H9 (cell line): ENCODE measurements at regions not wholly inside any gene's neighbourhood (a gene's known extent, or its start where the extent isn't known, plus 50 kb on each side); places are given as distances from the start of the nearest gene placed in this dataset.

Source experiments
- DNase-seq: peaks from one replicate; pipeline ENCODE4 v3.0.0-alpha.2; 2017
- H2AFZ ChIP-seq: one replicate; pipeline ENCODE4 v1.6.1; 2013; ENCODE audit warnings: mild to moderate bottlenecking, low read length, control low read depth, moderate library complexity
- H2AK5ac ChIP-seq: 2 replicates; pipeline ENCODE4 v1.6.1; 2013; ENCODE audit warnings: low read length, control low read depth, mixed read lengths; ENCODE audit not compliant: insufficient read length
- H2BK120ac ChIP-seq: one replicate; pipeline ENCODE4 v1.6.1; 2013; ENCODE audit warnings: low read depth, mild to moderate bottlenecking, low read length, control low read depth, inconsistent platforms; ENCODE audit not compliant: poor library complexity, severe bottlenecking
- H2BK12ac ChIP-seq: 2 replicates; pipeline ENCODE4 v1.6.1; 2013; ENCODE audit warnings: low read length, control low read depth, mixed read lengths, low read depth; ENCODE audit not compliant: insufficient read length
- H2BK15ac ChIP-seq: 2 replicates; pipeline ENCODE4 v1.6.1; 2013; ENCODE audit warnings: low read depth, low read length, control low read depth
- H2BK20ac ChIP-seq: one replicate; pipeline ENCODE4 v1.6.1; 2013; ENCODE audit warnings: low read depth, mild to moderate bottlenecking, low read length, control low read depth, inconsistent platforms; ENCODE audit not compliant: poor library complexity, severe bottlenecking
- H2BK5ac ChIP-seq: 2 replicates; pipeline ENCODE4 v1.6.1; 2013; ENCODE audit warnings: low read length, control low read depth, mixed read lengths; ENCODE audit not compliant: insufficient read length
- H3K14ac ChIP-seq: 2 replicates; pipeline ENCODE4 v1.6.1; 2013; ENCODE audit warnings: low read length, control low read depth; ENCODE audit not compliant: insufficient read depth
- H3K18ac ChIP-seq: 2 replicates; pipeline ENCODE4 v1.6.1; 2013; ENCODE audit warnings: low read depth, mild to moderate bottlenecking, mixed read lengths, low read length, control low read depth; ENCODE audit not compliant: insufficient read length
- H3K23ac ChIP-seq: 2 replicates; pipeline ENCODE4 v1.6.1; 2013; ENCODE audit warnings: low read length, control low read depth, mixed read lengths, low read depth; ENCODE audit not compliant: insufficient read length
- H3K23me2 ChIP-seq: 2 replicates; pipeline ENCODE4 v1.6.1; 2013; ENCODE audit warnings: low read depth, mild to moderate bottlenecking, mixed read lengths, low read length, control low read depth; ENCODE audit not compliant: insufficient read length, poor library complexity, severe bottlenecking
- H3K27ac ChIP-seq: 2 replicates; pipeline ENCODE4 v1.5.1; 2013; ENCODE audit warnings: low read length, control low read depth, mixed read lengths, low read depth; ENCODE audit not compliant: insufficient read length
- H3K27me3 ChIP-seq: 2 replicates; pipeline ENCODE4 v1.6.1; 2013; ENCODE audit warnings: low read length, control low read depth, inconsistent platforms; ENCODE audit not compliant: insufficient read depth
- H3K4ac ChIP-seq: 2 replicates; pipeline ENCODE4 v1.6.1; 2013; ENCODE audit warnings: low read depth, mild to moderate bottlenecking, control low read depth, inconsistent platforms, low read length, moderate library complexity
- H3K4me1 ChIP-seq: 2 replicates; pipeline ENCODE4 v1.6.1; 2013; ENCODE audit warnings: low read length, control low read depth, inconsistent platforms; ENCODE audit not compliant: insufficient read depth
- H3K4me2 ChIP-seq: 2 replicates; pipeline ENCODE4 v1.6.1; 2013; ENCODE audit warnings: low read length, control low read depth, mixed read lengths; ENCODE audit not compliant: insufficient read length, insufficient read depth
- H3K56ac ChIP-seq: 2 replicates; pipeline ENCODE4 v1.6.1; 2013; ENCODE audit warnings: low read depth, mild to moderate bottlenecking, mixed read lengths, low read length, control low read depth; ENCODE audit not compliant: insufficient read length
- H3K79me1 ChIP-seq: 2 replicates; pipeline ENCODE4 v1.6.1; 2013; ENCODE audit warnings: low read depth, mild to moderate bottlenecking, moderate library complexity, low read length, control low read depth, inconsistent platforms; ENCODE audit not compliant: insufficient read depth, poor library complexity, severe bottlenecking
- H3K79me2 ChIP-seq: 2 replicates; pipeline ENCODE4 v1.6.1; 2013; ENCODE audit warnings: low read length, control low read depth, inconsistent platforms; ENCODE audit not compliant: insufficient read depth
- H3K9ac ChIP-seq: 2 replicates; pipeline ENCODE4 v1.6.1; 2013; ENCODE audit warnings: low read length, control low read depth, mixed read lengths; ENCODE audit not compliant: insufficient read length; ENCODE audit errors: extremely low read depth
- H3K9me3 ChIP-seq: one replicate; pipeline ENCODE4 v1.6.1; 2013; ENCODE audit warnings: low read depth, low read length, inconsistent platforms; ENCODE audit not compliant: control insufficient read depth
- H3T11ph ChIP-seq: one replicate; pipeline ENCODE4 v1.6.1; 2013; ENCODE audit warnings: mild to moderate bottlenecking, low read length, control low read depth, inconsistent platforms
- H4K20me1 ChIP-seq: one replicate; pipeline ENCODE4 v1.6.1; 2013; ENCODE audit not compliant: control insufficient read depth, insufficient read length, insufficient read depth
- H4K5ac ChIP-seq: 2 replicates; pipeline ENCODE4 v1.6.1; 2013; ENCODE audit warnings: low read depth, mild to moderate bottlenecking, mixed read lengths, low read length, control low read depth; ENCODE audit not compliant: insufficient read length
- H4K8ac ChIP-seq: replicated peaks from 2 replicates; pipeline ENCODE4 v1.6.1; 2013; ENCODE audit warnings: low read length, control low read depth, mixed read lengths, low read depth; ENCODE audit not compliant: insufficient read length
- H4K91ac ChIP-seq: 2 replicates; pipeline ENCODE4 v1.6.1; 2013; ENCODE audit warnings: low read depth, mild to moderate bottlenecking, moderate library complexity, mixed read lengths, low read length, control low read depth; ENCODE audit not compliant: insufficient read length
- H3K27ac Mint-ChIP-seq, 3 experiments: 2 replicates in 2 of 3; 3 replicates in 1 of 3; pipeline ENCODE4 v1.8.0; 2020 to 2021; ENCODE audit warnings: mixed read lengths in 3 of 3, mild to moderate bottlenecking in 1 of 3, moderate library complexity in 1 of 3
- H3K27me3 Mint-ChIP-seq: 2 replicates; pipeline ENCODE4 v1.8.0; 2021; ENCODE audit warnings: low read depth, mild to moderate bottlenecking, moderate library complexity, mixed read lengths
- H3K36me3 Mint-ChIP-seq, 3 experiments: 2 replicates in 2 of 3; 3 replicates in 1 of 3; pipeline ENCODE4 v1.8.0; 2020 to 2021; ENCODE audit warnings: low read depth in 3 of 3, mixed read lengths in 3 of 3; ENCODE audit not compliant: insufficient read depth in 1 of 3
- H3K4me1 Mint-ChIP-seq, 2 experiments: 2 replicates each; pipeline ENCODE4 v1.8.0; 2020; ENCODE audit warnings: mixed read lengths in 2 of 2
- H3K4me3 Mint-ChIP-seq, 2 experiments: 2 replicates in 1 of 2; 3 replicates in 1 of 2; pipeline ENCODE4 v1.8.0; 2020 to 2021; ENCODE audit warnings: mild to moderate bottlenecking in 2 of 2, mixed read lengths in 2 of 2, moderate library complexity in 1 of 2
- H3K9me3 Mint-ChIP-seq, 2 experiments: 2 replicates in 1 of 2; 3 replicates in 1 of 2; pipeline ENCODE4 v1.8.0; 2020; ENCODE audit warnings: mild to moderate bottlenecking in 2 of 2, mixed read lengths in 2 of 2, moderate library complexity in 1 of 2
- CTCF ChIP-seq: fragments of 200-600 bp; sonication (generic); conservative IDR thresholded peaks from 3 replicates; pipeline ENCODE4 v1.8.0; 2021; ENCODE audit warnings: antibody characterized with exemption, mild to moderate bottlenecking
- WGBS: extraction: QIAGEN DNeasy Blood & Tissue Kit; methylation state at CpG from one replicate; pipeline ENCODE4 v1.1.7; 2013; ENCODE audit warnings: missing lambda C conversion rate, low lambda C conversion rate, mixed read lengths; ENCODE audit not compliant: insufficient read length; ENCODE audit errors: extremely low coverage; 5-methylcytosine and 5-hydroxymethylcytosine counted together

GRCh38 chr7:142614116-142614515 is 135.2 kb upstream of the PRSS1 start:
- Histone ChIP-seq H3K27me3 (no peaks in the 10 kb centered on the region), H2BK12ac (no peak overlapping the region), H2BK15ac (no peak overlapping the region), H3K18ac (no peak overlapping the region), H4K91ac (no peak overlapping the region), H3K27ac (no peak overlapping the region), H2AK5ac (no peak overlapping the region), H3K4me1 (no peaks in the 10 kb centered on the region; the same call in 1 of the 2 replicates), H3K56ac (no peak overlapping the region), H4K8ac (no peak overlapping the region), H3K9me3 (no peaks in the 10 kb centered on the region), H4K5ac (no peak overlapping the region), H3K4me2 (no peak overlapping the region), H4K20me1 (no peaks in the 10 kb centered on the region), H2BK20ac (no peak overlapping the region), H3T11ph (no peak overlapping the region), H2AFZ (no peak overlapping the region), H3K4ac (no peak overlapping the region), H3K14ac (no peak overlapping the region), H3K79me1 (no peaks in the 10 kb centered on the region), H2BK5ac (no peak overlapping the region), H3K23ac (no peak overlapping the region), H2BK120ac (no peak overlapping the region), H3K9ac (no peak overlapping the region), H3K23me2 (no peaks in the 10 kb centered on the region), H3K79me2 (no peaks in the 10 kb centered on the region)
- Mint-ChIP-seq H3K27me3 (no peaks in the 10 kb centered on the region; the same call in 1 of the 2 replicates), H3K27ac (no peak overlapping the region), H3K36me3 (no peaks in the 10 kb centered on the region), H3K4me1 (peaks cover 4 to 11% of the 10 kb centered on the region in 2 experiments; a peak in 3 of 4 replicates), H3K4me3 (no peak overlapping the region), H3K9me3 (no peaks in the 10 kb centered on the region)
- DNase-seq, result no peak
- no peak for TF ChIP-seq CTCF
- WGBS, result no CpG with 5 or more reads among the region's 2 CpGs
